ENCODE measurements at regions not wholly inside any gene's neighbourhood (a gene's known extent, or its start where the extent isn't known, plus 50 kb on each side); places are given as distances from the start of the nearest gene placed in this dataset.

GRCh38 chr11:69956669-69957190 lies 121.4 kb upstream of the ANO1 start:
- intact Hi-C loops (cut with DNase I), result no loop called here
- no peak overlapping the region for H3K4me3 ChIP-seq
- DNase-seq (peak; percentile 52), ATAC-seq (no peak)
- no peaks in the 10 kb centered on the region for H3K9me3 ChIP-seq
- no peaks in the 10 kb centered on the region for H3K36me3 ChIP-seq
- no peak overlapping the region for H3K27ac ChIP-seq
- no peaks in the 10 kb centered on the region for H3K27me3 ChIP-seq
- TF ChIP-seq CTCF (IDR thresholded peaks at IDR 0.05), result no peak
- no peaks in the 10 kb centered on the region for H3K4me1 ChIP-seq

- no peaks in the 10 kb centered on the region for H3K27me3 ChIP-seq
- DNase-seq (peak; percentile 54), ATAC-seq (no peak)
- intact Hi-C loops (cut with DNase I), result no loop called here
- no peaks in the 10 kb centered on the region for H3K9me3 ChIP-seq
- H3K27ac ChIP-seq, result no peak overlapping the region
- TF ChIP-seq CTCF (IDR thresholded peaks at IDR 0.05), result no peak
- no peaks in the 10 kb centered on the region for H3K4me1 ChIP-seq
- no peaks in the 10 kb centered on the region for H3K36me3 ChIP-seq
- H3K4me3 ChIP-seq, result no peak overlapping the region
Measured at GRCh38 chr11:69957849-69958248, 120.3 kb upstream of the ANO1 start.

DNA sequence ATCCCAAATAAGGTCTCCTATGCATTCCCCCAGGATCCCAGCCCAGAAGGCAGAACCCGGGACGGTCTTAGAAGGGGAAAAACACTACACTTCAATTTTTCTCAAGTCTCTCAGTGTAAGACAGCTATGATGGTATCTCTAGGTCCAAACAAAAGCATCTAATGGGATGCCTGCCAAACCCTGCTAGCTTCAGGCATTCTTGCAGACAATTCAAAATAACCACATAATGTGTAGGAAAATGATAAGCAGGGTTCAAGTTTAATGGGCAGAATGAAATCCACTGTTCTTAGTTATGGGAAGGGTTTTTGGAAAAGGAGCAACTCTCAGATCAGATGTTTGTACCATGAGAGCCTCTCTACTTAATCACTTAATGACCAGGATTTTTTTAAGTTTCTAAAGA lies 119.8 kb upstream of the ANO1 start:
- Histone ChIP-seq H3K27me3 (no peaks in the 10 kb centered on the region), H3K9me3 (no peaks in the 10 kb centered on the region), H3K4me3 (no peak overlapping the region), H3K27ac (no peak overlapping the region), H3K36me3 (no peaks in the 10 kb centered on the region), H3K4me1 (no peaks in the 10 kb centered on the region)
- no peak for TF ChIP-seq CTCF (IDR thresholded peaks at IDR 0.05)
- ATAC-seq, result no peak
- DNase-seq, result no peak
- intact Hi-C loops (cut with DNase I), result no loop called here

DNA sequence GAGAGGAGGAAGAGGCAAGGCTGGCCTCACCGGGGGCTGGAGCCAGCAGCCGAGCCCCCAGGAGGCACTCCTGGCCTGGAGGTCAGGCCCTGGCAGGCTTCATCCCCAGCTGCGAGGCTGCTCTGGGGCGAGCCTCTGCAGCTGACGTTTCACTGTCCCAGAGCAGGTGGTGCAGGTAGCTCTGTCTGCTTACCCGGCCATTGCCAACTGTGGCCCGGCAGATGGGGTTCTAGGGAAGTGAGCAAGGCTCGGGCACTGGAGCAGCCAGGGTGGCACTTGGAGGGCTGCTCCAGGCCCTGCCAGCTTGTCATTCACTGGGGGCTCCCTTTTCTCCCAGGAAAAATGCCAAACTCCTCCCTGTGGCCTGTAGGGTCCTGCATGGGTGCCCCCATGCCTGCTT lies 118.7 kb upstream of the ANO1 start:
- H3K4me3 ChIP-seq, result no peak overlapping the region
- intact Hi-C loops (cut with DNase I), result no loop called here
- no peaks in the 10 kb centered on the region for H3K9me3 ChIP-seq
- DNase-seq (no peak), ATAC-seq (no peak)
- no peak for TF ChIP-seq CTCF (IDR thresholded peaks at IDR 0.05)
- H3K27me3 ChIP-seq, result no peaks in the 10 kb centered on the region
- no peak overlapping the region for H3K27ac ChIP-seq
- H3K4me1 ChIP-seq, result no peaks in the 10 kb centered on the region
- H3K36me3 ChIP-seq, result no peaks in the 10 kb centered on the region

DNA sequence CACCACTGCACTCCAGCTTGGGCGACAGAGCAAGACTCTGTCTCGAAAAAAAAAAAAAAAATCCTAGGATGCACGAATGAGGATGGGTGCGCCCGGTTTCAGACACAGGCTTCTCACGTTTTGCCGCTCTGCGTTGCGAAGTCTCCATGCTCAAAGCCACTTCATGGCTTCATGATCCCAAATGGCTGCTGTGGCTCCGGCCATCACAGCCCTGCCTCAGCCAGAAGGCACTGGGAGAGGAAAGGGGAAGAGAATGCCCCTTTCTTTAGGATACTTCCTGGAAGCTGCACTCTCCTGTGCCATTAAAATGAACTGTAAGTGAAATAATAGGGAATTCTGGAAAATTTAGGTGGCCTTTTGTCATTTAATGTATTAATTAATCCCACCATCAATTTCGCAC lies 116.4 kb upstream of the ANO1 start:
- intact Hi-C loops (cut with DNase I), result no loop called here
- Histone ChIP-seq H3K9me3 (no peaks in the 10 kb centered on the region), H3K4me3 (no peak overlapping the region), H3K27me3 (no peaks in the 10 kb centered on the region), H3K36me3 (no peaks in the 10 kb centered on the region), H3K4me1 (no peaks in the 10 kb centered on the region), H3K27ac (no peak overlapping the region)
- DNase-seq (no peak), ATAC-seq (no peak)
- no peak for TF ChIP-seq CTCF (IDR thresholded peaks at IDR 0.05)

DNA sequence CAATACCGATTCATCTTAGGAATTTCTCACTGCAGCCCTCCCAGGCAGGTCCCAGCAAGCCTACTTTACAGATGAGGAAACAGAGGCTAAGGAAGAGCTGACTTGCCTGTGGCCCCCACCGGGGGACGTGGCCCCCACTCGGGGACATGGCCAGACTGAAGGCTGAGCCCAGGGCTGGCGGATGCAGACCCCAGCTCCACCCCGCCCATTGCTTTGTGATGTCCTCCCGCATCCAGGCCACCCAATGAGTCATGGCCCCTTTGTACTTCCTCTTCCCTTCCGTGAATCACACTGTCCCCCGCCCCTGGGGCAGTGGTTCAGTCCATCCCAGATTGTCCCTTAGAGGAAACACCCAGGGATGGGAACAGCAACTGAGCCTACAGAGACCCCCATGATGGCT lies 116.0 kb upstream of the ANO1 start:
- H3K4me3 ChIP-seq, result no peak overlapping the region
- no peak for TF ChIP-seq CTCF (IDR thresholded peaks at IDR 0.05)
- no peak overlapping the region for H3K27ac ChIP-seq
- no peaks in the 10 kb centered on the region for H3K36me3 ChIP-seq
- H3K27me3 ChIP-seq, result no peaks in the 10 kb centered on the region
- DNase-seq (no peak), ATAC-seq (no peak)
- no peaks in the 10 kb centered on the region for H3K9me3 ChIP-seq
- intact Hi-C loops (cut with DNase I), result no loop called here
- H3K4me1 ChIP-seq, result no peaks in the 10 kb centered on the region
